Panc1 (cell line): ENCODE measurements at regions not wholly inside any gene's neighbourhood (a gene's known extent, or its start where the extent isn't known, plus 50 kb on each side); places are given as distances from the start of the nearest gene placed in this dataset.

Source experiments
- ATAC-seq: fragments of 200-7000 bp; cut with Tn5 transposase; 2 replicates; pipeline ENCODE4 v1.9.1; 2020; ENCODE audit warnings: mild to moderate bottlenecking, moderate library complexity
- BruUV-seq: library from RNA; stranded (reverse); fragments of 400-500 nt; replicated peaks from 2 replicates; lab custom pipeline; 2021; lab: Mats Ljungman, UMichigan
- CTCF ChIA-PET: fragments of 300-600 bp; sonication (Branson Sonifier 250); formaldehyde crosslinking; loops from one replicate; lab custom pipeline; 2022; ENCODE audit warnings: antibody characterized with exemption; lab: Charles Lee
- POLR2A ChIA-PET: fragments of 300-600 bp; sonication (Branson Sonifier 250); formaldehyde crosslinking; loops from one replicate; lab custom pipeline; 2022; ENCODE audit warnings: antibody characterized with exemption; lab: Charles Lee
- DNase-seq: peaks from one replicate; pipeline ENCODE4 v3.0.0-alpha.2; 2010; ENCODE audit warnings: low read depth, low spot score
- H3K27ac ChIP-seq: 2 replicates; pipeline ENCODE4 v1.5.1; 2011; ENCODE audit warnings: mild to moderate bottlenecking, low read length, inconsistent platforms
- H3K27me3 ChIP-seq: fragments of 200-500 bp; sonication (Bioruptor generic); 2 replicates; pipeline ENCODE4 v1.6.0; 2014; ENCODE audit warnings: low read length, inconsistent platforms; ENCODE audit not compliant: control insufficient read depth, insufficient read depth
- H3K36me3 ChIP-seq: fragments of 200-500 bp; sonication (Bioruptor generic); 2 replicates; pipeline ENCODE4 v1.5.1; 2014; ENCODE audit warnings: inconsistent platforms, mild to moderate bottlenecking, low read length, moderate library complexity; ENCODE audit not compliant: control insufficient read depth, insufficient read depth
- H3K4me1 ChIP-seq: 2 replicates; pipeline ENCODE4 v1.5.1; 2011; ENCODE audit warnings: inconsistent platforms, mild to moderate bottlenecking, low read length, moderate library complexity; ENCODE audit not compliant: control insufficient read depth, insufficient read depth
- H3K4me3 ChIP-seq, 2 experiments: 2 replicates each; pipeline ENCODE4 v1.5.1; 2011 to 2012; ENCODE audit warnings: low read depth in 2 of 2, low read length in 2 of 2, mild to moderate bottlenecking in 2 of 2, inconsistent platforms in 1 of 2, moderate library complexity in 1 of 2
- H3K9me3 ChIP-seq: fragments of 200-500 bp; sonication (Bioruptor generic); 2 replicates; pipeline ENCODE4 v1.5.1; 2014; ENCODE audit warnings: low read depth, mild to moderate bottlenecking, inconsistent platforms, low read length, moderate library complexity; ENCODE audit not compliant: control insufficient read depth, insufficient read depth
- CTCF ChIP-seq: fragments of 450-650 bp; IDR thresholded peaks from 2 replicates; pipeline ENCODE4 v1.5.1; 2017; ENCODE audit warnings: mild to moderate bottlenecking
- POLR2AphosphoS5 ChIP-seq: IDR thresholded peaks from 2 replicates; pipeline ENCODE4 v1.6.1; 2012; ENCODE audit warnings: mild to moderate bottlenecking, low read depth, low read length, moderate library complexity
- REST ChIP-seq, 2 experiments: IDR thresholded peaks; 2 replicates each; pipeline ENCODE4 v1.6.1; 2011 to 2012; ENCODE audit warnings: low read depth in 2 of 2, control low read depth in 1 of 2, low read length in 1 of 2, mild to moderate bottlenecking in 1 of 2, moderate library complexity in 1 of 2; ENCODE audit not compliant: insufficient read depth in 1 of 2
- SIN3A ChIP-seq: IDR thresholded peaks from 2 replicates; pipeline ENCODE4 v1.6.1; 2012; ENCODE audit warnings: low read depth, mild to moderate bottlenecking, low read length, moderate library complexity, borderline replicate concordance; ENCODE audit not compliant: insufficient read depth
- TCF7L2 ChIP-seq: IDR thresholded peaks from 2 replicates; pipeline ENCODE4 v1.6.1; 2011; ENCODE audit warnings: mild to moderate bottlenecking, low read depth, low read length, inconsistent platforms
- in situ Hi-C: cut with HindIII; loops from 2 replicates; pipeline ENCODE4 v1.10.0; 2016; ENCODE audit warnings: low sequenced_read_pairs, low pct_unique_long_range_greater_than_20kb
- intact Hi-C: fragments of 100-400 bp; cut with micrococcal nuclease; formaldehyde crosslinking; loops from one replicate; pipeline ENCODE4 v1.10.0; 2022; ENCODE audit not compliant: unreplicated experiment

- Histone ChIP-seq H3K36me3 (no peaks in the 10 kb centered on the region), H3K4me1 (no peaks in the 10 kb centered on the region), H3K27me3 (no peaks in the 10 kb centered on the region), H3K4me3 (no peak overlapping the region), H3K9me3 (no peaks in the 10 kb centered on the region), H3K27ac (no peak overlapping the region)
- ATAC-seq: no peak
- no TSS peak for BruUV-seq
- ChIA-PET CTCF (no interaction called here), POLR2A (no interaction called here)
- no peak for DNase-seq
- no peak for TF ChIP-seq POLR2AphosphoS5
- TF ChIP-seq TCF7L2: no peak
- no peak for TF ChIP-seq CTCF
- TF ChIP-seq SIN3A: no peak
- TF ChIP-seq REST (IDR thresholded peaks at IDR 0.05; ENCODE audit: insufficient read depth in 1 of 2, low read depth in 2 of 2, low read length in 1 of 2): no peak
- in situ Hi-C loops (no loop called here), intact Hi-C loops (no loop called here)
These were observed 1652.7 kb upstream of the LRRTM3 start for GRCh38 chr10:65273115-65273514.

GRCh38 chr10:65275296-65275695, 1650.5 kb upstream of the LRRTM3 start:
- no peaks in the 10 kb centered on the region for H3K9me3 ChIP-seq
- ATAC-seq (no peak), DNase-seq (peak; percentile 36)
- intact Hi-C loops: no loop called here
- no peaks in the 10 kb centered on the region for H3K4me1 ChIP-seq
- H3K36me3 ChIP-seq: no peaks in the 10 kb centered on the region
- H3K4me3 ChIP-seq: no peak overlapping the region
- no TSS peak for BruUV-seq
- in situ Hi-C loops: no loop called here
- CTCF ChIA-PET: no interaction called here
- TF ChIP-seq CTCF: no peak
- no peak for TF ChIP-seq POLR2AphosphoS5
- TF ChIP-seq SIN3A: no peak
- TF ChIP-seq TCF7L2: no peak
- no peak for TF ChIP-seq REST (IDR thresholded peaks at IDR 0.05; ENCODE audit: insufficient read depth in 1 of 2, low read depth in 2 of 2, low read length in 1 of 2)
- H3K27ac ChIP-seq: no peak overlapping the region
- H3K27me3 ChIP-seq: no peaks in the 10 kb centered on the region
- POLR2A ChIA-PET: no interaction called here
